Ovary (tissue), 3 donors: ENCODE measurements at regions not wholly inside any gene's neighbourhood (a gene's known extent, or its start where the extent isn't known, plus 50 kb on each side); places are given as distances from the start of the nearest gene placed in this dataset.

Experiments
- POLR2A ChIP-seq: fragments of 450-650 bp; IDR thresholded peaks from one replicate; pipeline ENCODE4 v1.6.1; 2017; ENCODE audit warnings: antibody characterized with exemption, mild to moderate bottlenecking, moderate library complexity
- TF ChIP-seq, protein P1 (sequence below), 3 donors: fragments of 450-650 bp in 2 of 3; fragments of 200-600 bp in 1 of 3; IDR thresholded peaks; one replicate each; pipeline versions ENCODE4 v1.5.1 to v1.8.0; 2016 to 2022; ENCODE audit warnings: antibody characterized with exemption in 3 of 3, mild to moderate bottlenecking in 1 of 3
- donor health status: DM: no; HTN: no; CAD: no.

DNA sequence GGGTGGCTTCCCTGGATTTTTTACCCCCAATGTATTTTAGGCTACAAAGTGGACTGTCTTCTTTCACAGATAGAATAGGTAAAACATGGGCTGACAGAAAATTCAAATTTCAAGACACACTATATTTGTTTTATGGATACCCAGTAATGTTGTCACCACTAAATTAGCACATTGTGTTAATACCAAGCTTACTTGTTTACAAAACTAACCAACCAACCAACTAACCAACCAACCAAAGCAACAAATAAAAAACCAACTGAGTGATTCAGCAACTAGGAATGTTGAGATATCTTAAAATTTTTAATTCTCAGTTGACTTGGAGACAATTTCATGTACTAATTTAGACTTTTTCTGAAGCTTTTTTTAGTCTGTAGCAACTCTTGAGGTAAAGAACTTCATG is 69.3 kb upstream of the CTSC start:
- TF ChIP-seq, protein P1, sequence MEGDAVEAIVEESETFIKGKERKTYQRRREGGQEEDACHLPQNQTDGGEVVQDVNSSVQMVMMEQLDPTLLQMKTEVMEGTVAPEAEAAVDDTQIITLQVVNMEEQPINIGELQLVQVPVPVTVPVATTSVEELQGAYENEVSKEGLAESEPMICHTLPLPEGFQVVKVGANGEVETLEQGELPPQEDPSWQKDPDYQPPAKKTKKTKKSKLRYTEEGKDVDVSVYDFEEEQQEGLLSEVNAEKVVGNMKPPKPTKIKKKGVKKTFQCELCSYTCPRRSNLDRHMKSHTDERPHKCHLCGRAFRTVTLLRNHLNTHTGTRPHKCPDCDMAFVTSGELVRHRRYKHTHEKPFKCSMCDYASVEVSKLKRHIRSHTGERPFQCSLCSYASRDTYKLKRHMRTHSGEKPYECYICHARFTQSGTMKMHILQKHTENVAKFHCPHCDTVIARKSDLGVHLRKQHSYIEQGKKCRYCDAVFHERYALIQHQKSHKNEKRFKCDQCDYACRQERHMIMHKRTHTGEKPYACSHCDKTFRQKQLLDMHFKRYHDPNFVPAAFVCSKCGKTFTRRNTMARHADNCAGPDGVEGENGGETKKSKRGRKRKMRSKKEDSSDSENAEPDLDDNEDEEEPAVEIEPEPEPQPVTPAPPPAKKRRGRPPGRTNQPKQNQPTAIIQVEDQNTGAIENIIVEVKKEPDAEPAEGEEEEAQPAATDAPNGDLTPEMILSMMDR (IDR thresholded peaks at IDR 0.05), result no peak
- no peak for TF ChIP-seq POLR2A
